ENCODE measurements at regions not wholly inside any gene's neighbourhood (a gene's known extent, or its start where the extent isn't known, plus 50 kb on each side); places are given as distances from the start of the nearest gene placed in this dataset.

DNA sequence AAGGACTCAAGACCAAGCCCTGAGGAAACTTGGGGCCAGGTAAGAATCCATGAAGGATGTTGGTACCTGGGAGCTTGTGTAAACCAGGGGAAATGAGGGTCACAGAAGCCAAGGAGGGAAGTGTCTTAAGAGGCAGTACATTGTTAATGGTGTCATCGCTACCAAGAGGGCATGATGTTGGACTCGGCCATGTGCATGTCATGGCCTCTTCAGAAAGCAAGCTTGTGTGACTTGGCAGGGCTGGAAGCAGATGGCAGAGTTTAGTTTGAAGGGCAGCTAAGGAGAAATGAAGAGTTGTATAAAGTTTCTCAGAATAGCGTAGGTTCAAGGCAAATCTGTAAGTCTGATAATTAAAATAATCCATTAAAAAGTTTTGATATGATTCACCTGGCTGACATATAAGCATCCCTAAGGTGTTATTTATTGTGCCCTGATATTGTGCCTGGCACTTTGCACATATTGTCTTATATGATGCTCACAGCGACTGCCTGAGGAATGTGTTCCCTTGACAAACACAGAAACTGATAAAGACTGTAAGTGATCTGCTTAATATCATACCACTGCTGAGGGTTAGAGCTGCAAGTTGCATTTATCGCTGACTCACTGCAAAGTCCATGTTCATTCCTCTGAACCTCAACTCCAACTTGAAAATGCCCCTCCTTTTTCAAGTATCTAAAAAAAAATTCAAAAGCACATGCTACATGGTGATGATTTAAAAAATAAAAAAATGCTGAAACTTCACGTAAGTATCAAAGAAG is 81.3 kb upstream of the PTPN3 start:
- Histone ChIP-seq H3K36me3 (ENCODE audit: insufficient read depth, low read length) (no peaks in the 10 kb centered on the region), H4K20me1 (ENCODE audit: insufficient read depth, low read length) (no peaks in the 10 kb centered on the region), H3K27ac (ENCODE audit: low read depth, low read length, poor library complexity, severe bottlenecking) (no peak overlapping the region), H3K9me3 (ENCODE audit: low read length) (no peaks in the 10 kb centered on the region), H3K4me1 (ENCODE audit: insufficient read depth, low read length, poor library complexity, severe bottlenecking) (no peaks in the 10 kb centered on the region), H3K4me2 (ENCODE audit: low read length) (no peak overlapping the region), H3K4me3 (ENCODE audit: low read depth, low read length, poor library complexity, severe bottlenecking) (no peak overlapping the region), H3K79me2 (ENCODE audit: insufficient read depth, low read depth, low read length) (no peaks in the 10 kb centered on the region), H3K9me2 (ENCODE audit: insufficient read depth, low read length) (no peaks in the 10 kb centered on the region), H2AFZ (ENCODE audit: low read length) (no peak overlapping the region)
- BruUV-seq (replicated peaks) = no TSS peak
- no peak for DNase-seq (ENCODE audit: low spot score)
- ChIA-PET POLR2A (no interaction called here), CTCF (ENCODE audit: unreplicated experiment) (no interaction called here)
- intact Hi-C loops (cut with micrococcal nuclease; ENCODE audit: unreplicated experiment) = loop anchor here (5.0 kb wide), 1 partner anchor 308 kb away; no protein-coding TSS in a partner anchor
- TF ChIP-seq EZH2phosphoT487 (IDR thresholded peaks at IDR 0.05; ENCODE audit: borderline replicate concordance, low read depth, low read length) = no peak
- TF ChIP-seq, protein P1, sequence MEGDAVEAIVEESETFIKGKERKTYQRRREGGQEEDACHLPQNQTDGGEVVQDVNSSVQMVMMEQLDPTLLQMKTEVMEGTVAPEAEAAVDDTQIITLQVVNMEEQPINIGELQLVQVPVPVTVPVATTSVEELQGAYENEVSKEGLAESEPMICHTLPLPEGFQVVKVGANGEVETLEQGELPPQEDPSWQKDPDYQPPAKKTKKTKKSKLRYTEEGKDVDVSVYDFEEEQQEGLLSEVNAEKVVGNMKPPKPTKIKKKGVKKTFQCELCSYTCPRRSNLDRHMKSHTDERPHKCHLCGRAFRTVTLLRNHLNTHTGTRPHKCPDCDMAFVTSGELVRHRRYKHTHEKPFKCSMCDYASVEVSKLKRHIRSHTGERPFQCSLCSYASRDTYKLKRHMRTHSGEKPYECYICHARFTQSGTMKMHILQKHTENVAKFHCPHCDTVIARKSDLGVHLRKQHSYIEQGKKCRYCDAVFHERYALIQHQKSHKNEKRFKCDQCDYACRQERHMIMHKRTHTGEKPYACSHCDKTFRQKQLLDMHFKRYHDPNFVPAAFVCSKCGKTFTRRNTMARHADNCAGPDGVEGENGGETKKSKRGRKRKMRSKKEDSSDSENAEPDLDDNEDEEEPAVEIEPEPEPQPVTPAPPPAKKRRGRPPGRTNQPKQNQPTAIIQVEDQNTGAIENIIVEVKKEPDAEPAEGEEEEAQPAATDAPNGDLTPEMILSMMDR (conservative IDR thresholded peaks at IDR 0.05; ENCODE audit: low read length) = no peak

DNA sequence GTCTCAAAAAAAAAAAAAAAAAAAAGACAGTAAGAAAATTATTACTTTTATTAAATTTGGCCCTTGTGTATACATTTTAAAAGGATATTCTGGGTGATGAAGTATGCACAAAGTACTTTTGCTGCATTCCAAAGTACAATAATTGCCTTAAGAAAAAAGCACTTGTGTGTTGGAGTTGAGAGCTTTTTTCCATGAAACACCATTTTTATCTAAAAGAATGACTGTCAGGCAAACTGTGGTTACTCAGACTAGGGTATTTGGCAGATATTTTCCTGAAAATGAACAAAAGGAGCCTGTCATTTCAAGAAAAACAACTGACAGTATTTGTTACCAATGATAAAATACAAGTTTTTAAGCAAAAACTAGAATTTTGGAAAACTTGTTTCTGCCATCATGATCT is 84.3 kb upstream of the PTPN3 start:
- TF ChIP-seq, protein P1 (conservative IDR thresholded peaks at IDR 0.05; ENCODE audit: low read length) = no peak
- TF ChIP-seq EZH2phosphoT487 (IDR thresholded peaks at IDR 0.05; ENCODE audit: borderline replicate concordance, low read depth, low read length) = no peak
- no peak for DNase-seq (ENCODE audit: low spot score)
- no peak overlapping the region for H2AFZ ChIP-seq (ENCODE audit: low read length)
- H3K79me2 ChIP-seq (ENCODE audit: insufficient read depth, low read depth, low read length) = no peaks in the 10 kb centered on the region
- H3K36me3 ChIP-seq (ENCODE audit: insufficient read depth, low read length) = no peaks in the 10 kb centered on the region
- H3K9me3 ChIP-seq (ENCODE audit: low read length) = no peaks in the 10 kb centered on the region
- no peak overlapping the region for H3K27ac ChIP-seq (ENCODE audit: low read depth, low read length, poor library complexity, severe bottlenecking)
- no peak overlapping the region for H3K4me2 ChIP-seq (ENCODE audit: low read length)
- H3K4me3 ChIP-seq (ENCODE audit: low read depth, low read length, poor library complexity, severe bottlenecking) = no peak overlapping the region
- CTCF ChIA-PET (ENCODE audit: unreplicated experiment) = no interaction called here
- POLR2A ChIA-PET = interaction anchor here (0.7 to 0.8 kb wide), 2 partner anchors 16 to 159 kb away, joined by 3 read pairs; no protein-coding TSS in a partner anchor
- no peaks in the 10 kb centered on the region for H3K9me2 ChIP-seq (ENCODE audit: insufficient read depth, low read length)
- no peaks in the 10 kb centered on the region for H3K4me1 ChIP-seq (ENCODE audit: insufficient read depth, low read length, poor library complexity, severe bottlenecking)
- BruUV-seq (replicated peaks) = no TSS peak
- no peaks in the 10 kb centered on the region for H4K20me1 ChIP-seq (ENCODE audit: insufficient read depth, low read length)
- intact Hi-C loops (cut with micrococcal nuclease; ENCODE audit: unreplicated experiment) = no loop called here

DNA sequence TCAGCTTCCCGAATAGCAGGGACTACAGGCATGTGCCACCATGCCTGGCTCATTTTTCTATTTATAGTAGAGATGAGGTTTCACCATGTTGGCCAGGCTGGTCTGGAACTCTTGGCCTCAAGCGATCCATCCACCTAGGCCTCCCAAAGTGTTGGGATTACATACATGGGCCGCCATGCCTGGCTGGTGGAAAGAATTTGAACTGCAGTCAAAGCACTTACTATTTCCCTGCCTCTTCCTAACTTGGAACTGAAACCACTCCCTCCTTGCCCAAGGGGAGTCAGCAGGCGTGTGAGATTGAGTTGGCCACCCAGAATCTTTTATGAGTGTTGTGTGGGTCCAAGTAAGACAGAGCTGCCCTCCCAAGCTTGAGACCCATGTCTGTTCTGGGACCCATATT is 86.1 kb upstream of the PTPN3 start:
- Histone ChIP-seq H3K4me2 (ENCODE audit: low read length) (no peak overlapping the region), H3K36me3 (ENCODE audit: insufficient read depth, low read length) (no peaks in the 10 kb centered on the region), H3K4me1 (ENCODE audit: insufficient read depth, low read length, poor library complexity, severe bottlenecking) (no peaks in the 10 kb centered on the region), H3K9me2 (ENCODE audit: insufficient read depth, low read length) (no peaks in the 10 kb centered on the region), H3K27ac (ENCODE audit: low read depth, low read length, poor library complexity, severe bottlenecking) (no peak overlapping the region), H3K4me3 (ENCODE audit: low read depth, low read length, poor library complexity, severe bottlenecking) (no peak overlapping the region), H2AFZ (ENCODE audit: low read length) (no peak overlapping the region), H3K79me2 (ENCODE audit: insufficient read depth, low read depth, low read length) (no peaks in the 10 kb centered on the region), H3K9me3 (ENCODE audit: low read length) (no peaks in the 10 kb centered on the region), H4K20me1 (ENCODE audit: insufficient read depth, low read length) (no peaks in the 10 kb centered on the region)
- POLR2A ChIA-PET = no interaction called here
- no TSS peak for BruUV-seq (replicated peaks)
- intact Hi-C loops (cut with micrococcal nuclease; ENCODE audit: unreplicated experiment) = no loop called here
- no peak for DNase-seq (ENCODE audit: low spot score)
- CTCF ChIA-PET (ENCODE audit: unreplicated experiment) = no interaction called here
- TF ChIP-seq, protein P1 (conservative IDR thresholded peaks at IDR 0.05; ENCODE audit: low read length) = no peak
- no peak for TF ChIP-seq EZH2phosphoT487 (IDR thresholded peaks at IDR 0.05; ENCODE audit: borderline replicate concordance, low read depth, low read length)
